HEK293 (cell line): ENCODE measurements at regions not wholly inside any gene's neighbourhood (a gene's known extent, or its start where the extent isn't known, plus 50 kb on each side); places are given as distances from the start of the nearest gene placed in this dataset.

Experiments used
- CTCF ChIA-PET: fragments of 350-600 bp; formaldehyde crosslinking; extraction: SDS; loops from one replicate; lab custom pipeline; 2021; ENCODE audit warnings: antibody characterized with exemption; lab: Yijun Ruan, JAX
- POLR2A ChIA-PET: fragments of 300-600 bp; formaldehyde crosslinking; extraction: SDS; loops from one replicate; lab custom pipeline; 2020; ENCODE audit warnings: antibody characterized with exemption, inconsistent platforms; lab: Yijun Ruan, JAX
- H3K27ac ChIP-seq: fragments of 200-500 bp; sonication (Bioruptor generic); 2 replicates; pipeline ENCODE4 v1.5.1; 2014; ENCODE audit warnings: low read depth, low read length, control low read depth, inconsistent platforms; ENCODE audit errors: extremely low read depth
- H3K36me3 ChIP-seq, 2 experiments: fragments of 200-500 bp in 1 of 2; sonication (Bioruptor generic) in 1 of 2; 1 replicate in 1 of 2; 2 replicates in 1 of 2; pipeline ENCODE4 v1.5.1; 2014 to 2017; ENCODE audit warnings: inconsistent platforms in 2 of 2, low read length in 2 of 2; ENCODE audit not compliant: control insufficient read depth in 2 of 2, insufficient read depth in 1 of 2
- H3K4me1 ChIP-seq: fragments of 200-500 bp; sonication (Bioruptor generic); 2 replicates; pipeline ENCODE4 v1.5.1; 2014; ENCODE audit warnings: mild to moderate bottlenecking, low read length, inconsistent platforms; ENCODE audit not compliant: control insufficient read depth, insufficient read depth
- H3K4me3 ChIP-seq: 2 replicates; pipeline ENCODE4 v1.5.1; 2011; ENCODE audit warnings: low read depth, mild to moderate bottlenecking, control low read depth, low read length, moderate library complexity
- H3K9me3 ChIP-seq: fragments of 200-500 bp; sonication (Bioruptor generic); 2 replicates; pipeline ENCODE4 v1.5.1; 2014; ENCODE audit warnings: low read depth, low read length, inconsistent platforms; ENCODE audit not compliant: control insufficient read depth, insufficient read depth
- SCRT2 ChIP-seq: fragments of 450-650 bp; formaldehyde crosslinking; IDR thresholded peaks from 2 replicates; pipeline ENCODE4 v1.5.1; 2016; ENCODE audit warnings: missing biosample characterization, missing genetic modification characterization
- TCF7L2 ChIP-seq: IDR thresholded peaks from 2 replicates; pipeline ENCODE4 v1.6.1; 2011; ENCODE audit warnings: low read depth, mild to moderate bottlenecking, inconsistent platforms, low read length, moderate library complexity, borderline replicate concordance
- ZNF121 ChIP-seq: fragments of 450-650 bp; formaldehyde crosslinking; IDR thresholded peaks from 2 replicates; pipeline ENCODE4 v1.5.1; 2016; ENCODE audit warnings: missing biosample characterization, missing genetic modification characterization
- ZNF169 ChIP-seq: fragments of 450-650 bp; formaldehyde crosslinking; IDR thresholded peaks from 2 replicates; pipeline ENCODE4 v1.5.1; 2016; ENCODE audit warnings: missing biosample characterization, missing genetic modification characterization
- ZNF175 ChIP-seq: fragments of 450-650 bp; formaldehyde crosslinking; IDR thresholded peaks from 2 replicates; pipeline ENCODE4 v1.5.1; 2016; ENCODE audit warnings: missing biosample characterization, missing genetic modification characterization
- ZNF202 ChIP-seq: fragments of 450-650 bp; formaldehyde crosslinking; IDR thresholded peaks from 2 replicates; pipeline ENCODE4 v1.5.1; 2016; ENCODE audit warnings: missing biosample characterization, missing genetic modification characterization, borderline replicate concordance
- ZNF324 ChIP-seq: fragments of 450-650 bp; formaldehyde crosslinking; IDR thresholded peaks from 2 replicates; pipeline ENCODE4 v1.5.1; 2016; ENCODE audit warnings: missing biosample characterization, missing genetic modification characterization
- ZNF548 ChIP-seq: fragments of 450-650 bp; formaldehyde crosslinking; IDR thresholded peaks from 2 replicates; pipeline ENCODE4 v1.5.1; 2016; ENCODE audit warnings: missing biosample characterization, missing genetic modification characterization
- ZNF561 ChIP-seq: fragments of 450-650 bp; IDR thresholded peaks from 2 replicates; pipeline ENCODE4 v1.5.1; 2018; ENCODE audit warnings: missing biosample characterization, missing genetic modification characterization, borderline replicate concordance
- ZNF670 ChIP-seq: fragments of 450-650 bp; formaldehyde crosslinking; IDR thresholded peaks from 2 replicates; pipeline ENCODE4 v1.5.1; 2016; ENCODE audit warnings: missing biosample characterization, missing genetic modification characterization, low read depth
- ZNF830 ChIP-seq: fragments of 450-650 bp; IDR thresholded peaks from 2 replicates; pipeline ENCODE4 v1.5.0; 2018; ENCODE audit warnings: missing biosample characterization, missing genetic modification characterization, low read depth, mild to moderate bottlenecking, moderate library complexity
- TF ChIP-seq, protein P1 (sequence below): fragments of 450-650 bp; formaldehyde crosslinking; IDR thresholded peaks from 2 replicates; pipeline ENCODE4 v1.5.1; 2016; ENCODE audit warnings: missing biosample characterization, missing genetic modification characterization
- TF ChIP-seq, protein P2 (sequence below): fragments of 450-650 bp; formaldehyde crosslinking; IDR thresholded peaks from 2 replicates; pipeline ENCODE4 v1.5.1; 2016; ENCODE audit warnings: missing biosample characterization, missing genetic modification characterization
- TF ChIP-seq, protein P3 (sequence below): fragments of 450-650 bp; formaldehyde crosslinking; IDR thresholded peaks from 2 replicates; pipeline ENCODE4 v1.5.1; 2017; ENCODE audit warnings: missing biosample characterization, missing genetic modification characterization
- TF ChIP-seq, protein P4 (sequence below): fragments of 450-650 bp; formaldehyde crosslinking; IDR thresholded peaks from 2 replicates; pipeline ENCODE4 v1.5.1; 2017; ENCODE audit warnings: missing biosample characterization, missing genetic modification characterization
- TF ChIP-seq, protein P5 (sequence below): fragments of 450-650 bp; IDR thresholded peaks from 2 replicates; pipeline ENCODE4 v1.5.1; 2018; ENCODE audit warnings: missing biosample characterization, missing genetic modification characterization
- TF ChIP-seq, protein P6 (sequence below): fragments of 450-650 bp; formaldehyde crosslinking; IDR thresholded peaks from 2 replicates; pipeline ENCODE4 v1.5.1; 2017; ENCODE audit warnings: missing biosample characterization, missing genetic modification characterization
- TF ChIP-seq, protein P7 (sequence below): fragments of 450-650 bp; formaldehyde crosslinking; IDR thresholded peaks from 2 replicates; pipeline ENCODE4 v1.5.1; 2016; ENCODE audit warnings: missing biosample characterization, missing genetic modification characterization

DNA sequence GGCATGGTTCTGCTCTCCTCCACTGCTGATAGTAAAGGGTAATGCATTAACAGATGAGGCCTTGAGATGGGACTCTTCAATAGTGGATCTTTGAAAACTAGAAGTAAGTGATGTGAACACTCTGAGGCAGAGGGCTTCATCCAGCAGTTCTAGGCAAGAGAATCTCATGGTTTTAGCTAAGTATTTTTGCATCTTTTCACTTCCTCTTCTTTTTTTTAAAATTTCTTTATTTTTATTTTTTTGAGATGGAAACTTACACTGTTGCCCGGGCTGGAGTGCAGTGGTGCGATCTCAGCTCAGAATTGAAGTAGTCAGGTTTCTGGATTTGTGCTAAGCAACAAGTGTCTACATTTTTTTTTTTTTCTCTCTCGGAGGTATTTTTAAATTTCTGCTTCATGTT is 101.9 kb downstream of the MTRR start:
- Histone ChIP-seq H3K27ac (no peak overlapping the region), H3K9me3 (no peaks in the 10 kb centered on the region), H3K36me3 (no peaks in the 10 kb centered on the region), H3K4me3 (no peak overlapping the region), H3K4me1 (no peaks in the 10 kb centered on the region)
- POLR2A ChIA-PET: no interaction called here
- TF ChIP-seq SCRT2 (tag by site-specific recombination) (0 out of 2 replicates have a peak, but pooled peaks have one; percentile 31), ZNF670 (tag by site-specific recombination) (no peak)
- TF ChIP-seq, all 188 proteins: peak for 1
- CTCF ChIA-PET: interaction anchor here (0.6 kb wide), 2 partner anchors 16 to 621 kb away, joined by 3 to 5 read pairs; no protein-coding TSS in a partner anchor

DNA sequence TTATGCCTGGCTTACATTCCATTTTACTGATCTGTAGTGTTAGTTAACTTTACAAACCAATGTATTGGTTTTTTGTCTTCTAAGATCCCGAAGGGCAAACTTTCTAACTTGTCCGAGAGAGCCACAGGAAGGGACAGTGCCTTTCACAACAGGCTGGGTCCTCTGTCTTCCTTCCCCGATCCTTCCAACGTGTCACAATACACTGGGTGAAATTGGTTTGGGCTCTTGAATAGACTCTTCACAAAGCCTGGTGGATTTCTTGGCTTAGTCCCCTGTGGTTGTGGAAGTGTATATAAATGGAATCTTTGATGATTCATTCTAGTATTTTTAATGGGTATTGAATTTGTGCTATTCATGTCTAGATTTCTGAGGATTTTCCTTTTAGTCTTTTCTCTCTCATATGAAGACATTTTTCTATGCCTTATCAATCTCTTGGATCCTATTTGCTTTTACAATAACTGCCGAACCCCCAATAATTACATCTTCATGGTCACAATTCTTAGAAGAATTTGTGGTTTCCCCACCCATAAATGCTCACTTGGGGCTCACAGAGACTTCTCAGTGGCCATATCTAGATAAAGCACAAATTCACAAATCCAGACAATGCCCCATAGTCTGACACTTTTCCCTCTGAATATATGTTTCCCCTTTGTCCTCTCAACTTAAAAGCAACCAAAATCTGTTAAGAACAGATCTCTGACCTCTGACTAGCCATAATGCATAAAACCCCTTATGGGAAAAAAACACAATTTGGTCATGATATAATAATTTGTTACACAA is 107.7 kb downstream of the MTRR start:
- H3K4me1 ChIP-seq: no peaks in the 10 kb centered on the region
- no peaks in the 10 kb centered on the region for H3K9me3 ChIP-seq
- H3K36me3 ChIP-seq: no peaks in the 10 kb centered on the region
- H3K4me3 ChIP-seq: no peak overlapping the region
- ChIA-PET POLR2A (no interaction called here), CTCF (no interaction called here)
- H3K27ac ChIP-seq: no peak overlapping the region
- TF ChIP-seq, protein P1, sequence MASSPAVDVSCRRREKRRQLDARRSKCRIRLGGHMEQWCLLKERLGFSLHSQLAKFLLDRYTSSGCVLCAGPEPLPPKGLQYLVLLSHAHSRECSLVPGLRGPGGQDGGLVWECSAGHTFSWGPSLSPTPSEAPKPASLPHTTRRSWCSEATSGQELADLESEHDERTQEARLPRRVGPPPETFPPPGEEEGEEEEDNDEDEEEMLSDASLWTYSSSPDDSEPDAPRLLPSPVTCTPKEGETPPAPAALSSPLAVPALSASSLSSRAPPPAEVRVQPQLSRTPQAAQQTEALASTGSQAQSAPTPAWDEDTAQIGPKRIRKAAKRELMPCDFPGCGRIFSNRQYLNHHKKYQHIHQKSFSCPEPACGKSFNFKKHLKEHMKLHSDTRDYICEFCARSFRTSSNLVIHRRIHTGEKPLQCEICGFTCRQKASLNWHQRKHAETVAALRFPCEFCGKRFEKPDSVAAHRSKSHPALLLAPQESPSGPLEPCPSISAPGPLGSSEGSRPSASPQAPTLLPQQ (tag by site-specific recombination): no peak
- TF ChIP-seq, protein P2, sequence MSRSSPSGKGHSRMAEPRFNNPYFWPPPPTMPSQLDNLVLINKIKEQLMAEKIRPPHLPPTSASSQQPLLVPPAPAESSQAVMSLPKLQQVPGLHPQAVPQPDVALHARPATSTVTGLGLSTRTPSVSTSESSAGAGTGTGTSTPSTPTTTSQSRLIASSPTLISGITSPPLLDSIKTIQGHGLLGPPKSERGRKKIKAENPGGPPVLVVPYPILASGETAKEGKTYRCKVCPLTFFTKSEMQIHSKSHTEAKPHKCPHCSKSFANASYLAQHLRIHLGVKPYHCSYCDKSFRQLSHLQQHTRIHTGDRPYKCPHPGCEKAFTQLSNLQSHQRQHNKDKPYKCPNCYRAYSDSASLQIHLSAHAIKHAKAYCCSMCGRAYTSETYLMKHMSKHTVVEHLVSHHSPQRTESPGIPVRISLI (tag by site-specific recombination): no peak

DNA sequence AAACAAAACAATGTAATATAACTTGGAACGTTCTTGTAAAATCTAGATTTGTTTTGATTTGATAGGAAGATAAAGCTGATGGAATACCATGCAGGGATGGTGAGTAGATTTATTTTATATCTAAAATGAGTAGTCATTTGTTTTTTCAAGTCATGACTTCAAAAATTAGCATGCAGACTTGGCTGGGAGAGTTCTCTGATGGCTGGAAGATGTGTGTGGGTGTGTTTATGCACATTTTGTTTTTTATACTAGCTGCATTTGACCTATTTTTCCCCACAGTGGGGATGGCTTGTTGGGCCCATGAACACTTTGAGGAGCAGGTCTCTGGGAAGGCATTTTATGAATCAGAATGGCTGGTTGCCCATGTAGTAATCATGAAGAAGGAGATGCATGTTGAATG is 109.2 kb downstream of the MTRR start:
- CTCF ChIA-PET: interaction anchor here (0.6 kb wide), 1 partner anchor 496 kb away, joined by 3 read pairs; no protein-coding TSS in a partner anchor
- Histone ChIP-seq H3K4me1 (no peaks in the 10 kb centered on the region), H3K36me3 (no peaks in the 10 kb centered on the region), H3K27ac (no peak overlapping the region), H3K4me3 (no peak overlapping the region), H3K9me3 (no peaks in the 10 kb centered on the region)
- POLR2A ChIA-PET: no interaction called here
- TF ChIP-seq ZNF830 (tag by site-specific recombination) (no peak), ZNF202 (tag by site-specific recombination) (no peak), ZNF548 (tag by site-specific recombination) (no peak), ZNF324 (tag by site-specific recombination) (no peak), ZNF561 (no peak), ZNF121 (tag by site-specific recombination) (no peak), ZNF175 (no peak), TCF7L2 (no peak), ZNF169 (tag by site-specific recombination) (no peak)
- TF ChIP-seq, protein P3, sequence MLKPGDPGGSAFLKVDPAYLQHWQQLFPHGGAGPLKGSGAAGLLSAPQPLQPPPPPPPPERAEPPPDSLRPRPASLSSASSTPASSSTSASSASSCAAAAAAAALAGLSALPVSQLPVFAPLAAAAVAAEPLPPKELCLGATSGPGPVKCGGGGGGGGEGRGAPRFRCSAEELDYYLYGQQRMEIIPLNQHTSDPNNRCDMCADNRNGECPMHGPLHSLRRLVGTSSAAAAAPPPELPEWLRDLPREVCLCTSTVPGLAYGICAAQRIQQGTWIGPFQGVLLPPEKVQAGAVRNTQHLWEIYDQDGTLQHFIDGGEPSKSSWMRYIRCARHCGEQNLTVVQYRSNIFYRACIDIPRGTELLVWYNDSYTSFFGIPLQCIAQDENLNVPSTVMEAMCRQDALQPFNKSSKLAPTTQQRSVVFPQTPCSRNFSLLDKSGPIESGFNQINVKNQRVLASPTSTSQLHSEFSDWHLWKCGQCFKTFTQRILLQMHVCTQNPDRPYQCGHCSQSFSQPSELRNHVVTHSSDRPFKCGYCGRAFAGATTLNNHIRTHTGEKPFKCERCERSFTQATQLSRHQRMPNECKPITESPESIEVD (tag by site-specific recombination): no peak
- TF ChIP-seq, protein P4, sequence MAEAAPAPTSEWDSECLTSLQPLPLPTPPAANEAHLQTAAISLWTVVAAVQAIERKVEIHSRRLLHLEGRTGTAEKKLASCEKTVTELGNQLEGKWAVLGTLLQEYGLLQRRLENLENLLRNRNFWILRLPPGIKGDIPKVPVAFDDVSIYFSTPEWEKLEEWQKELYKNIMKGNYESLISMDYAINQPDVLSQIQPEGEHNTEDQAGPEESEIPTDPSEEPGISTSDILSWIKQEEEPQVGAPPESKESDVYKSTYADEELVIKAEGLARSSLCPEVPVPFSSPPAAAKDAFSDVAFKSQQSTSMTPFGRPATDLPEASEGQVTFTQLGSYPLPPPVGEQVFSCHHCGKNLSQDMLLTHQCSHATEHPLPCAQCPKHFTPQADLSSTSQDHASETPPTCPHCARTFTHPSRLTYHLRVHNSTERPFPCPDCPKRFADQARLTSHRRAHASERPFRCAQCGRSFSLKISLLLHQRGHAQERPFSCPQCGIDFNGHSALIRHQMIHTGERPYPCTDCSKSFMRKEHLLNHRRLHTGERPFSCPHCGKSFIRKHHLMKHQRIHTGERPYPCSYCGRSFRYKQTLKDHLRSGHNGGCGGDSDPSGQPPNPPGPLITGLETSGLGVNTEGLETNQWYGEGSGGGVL (tag by site-specific recombination): no peak
- TF ChIP-seq, protein P5, sequence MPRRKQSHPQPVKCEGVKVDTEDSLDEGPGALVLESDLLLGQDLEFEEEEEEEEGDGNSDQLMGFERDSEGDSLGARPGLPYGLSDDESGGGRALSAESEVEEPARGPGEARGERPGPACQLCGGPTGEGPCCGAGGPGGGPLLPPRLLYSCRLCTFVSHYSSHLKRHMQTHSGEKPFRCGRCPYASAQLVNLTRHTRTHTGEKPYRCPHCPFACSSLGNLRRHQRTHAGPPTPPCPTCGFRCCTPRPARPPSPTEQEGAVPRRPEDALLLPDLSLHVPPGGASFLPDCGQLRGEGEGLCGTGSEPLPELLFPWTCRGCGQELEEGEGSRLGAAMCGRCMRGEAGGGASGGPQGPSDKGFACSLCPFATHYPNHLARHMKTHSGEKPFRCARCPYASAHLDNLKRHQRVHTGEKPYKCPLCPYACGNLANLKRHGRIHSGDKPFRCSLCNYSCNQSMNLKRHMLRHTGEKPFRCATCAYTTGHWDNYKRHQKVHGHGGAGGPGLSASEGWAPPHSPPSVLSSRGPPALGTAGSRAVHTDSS (tag by site-specific recombination): no peak
- TF ChIP-seq, protein P6, sequence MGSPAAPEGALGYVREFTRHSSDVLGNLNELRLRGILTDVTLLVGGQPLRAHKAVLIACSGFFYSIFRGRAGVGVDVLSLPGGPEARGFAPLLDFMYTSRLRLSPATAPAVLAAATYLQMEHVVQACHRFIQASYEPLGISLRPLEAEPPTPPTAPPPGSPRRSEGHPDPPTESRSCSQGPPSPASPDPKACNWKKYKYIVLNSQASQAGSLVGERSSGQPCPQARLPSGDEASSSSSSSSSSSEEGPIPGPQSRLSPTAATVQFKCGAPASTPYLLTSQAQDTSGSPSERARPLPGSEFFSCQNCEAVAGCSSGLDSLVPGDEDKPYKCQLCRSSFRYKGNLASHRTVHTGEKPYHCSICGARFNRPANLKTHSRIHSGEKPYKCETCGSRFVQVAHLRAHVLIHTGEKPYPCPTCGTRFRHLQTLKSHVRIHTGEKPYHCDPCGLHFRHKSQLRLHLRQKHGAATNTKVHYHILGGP (tag by site-specific recombination): no peak
- TF ChIP-seq, protein P7, sequence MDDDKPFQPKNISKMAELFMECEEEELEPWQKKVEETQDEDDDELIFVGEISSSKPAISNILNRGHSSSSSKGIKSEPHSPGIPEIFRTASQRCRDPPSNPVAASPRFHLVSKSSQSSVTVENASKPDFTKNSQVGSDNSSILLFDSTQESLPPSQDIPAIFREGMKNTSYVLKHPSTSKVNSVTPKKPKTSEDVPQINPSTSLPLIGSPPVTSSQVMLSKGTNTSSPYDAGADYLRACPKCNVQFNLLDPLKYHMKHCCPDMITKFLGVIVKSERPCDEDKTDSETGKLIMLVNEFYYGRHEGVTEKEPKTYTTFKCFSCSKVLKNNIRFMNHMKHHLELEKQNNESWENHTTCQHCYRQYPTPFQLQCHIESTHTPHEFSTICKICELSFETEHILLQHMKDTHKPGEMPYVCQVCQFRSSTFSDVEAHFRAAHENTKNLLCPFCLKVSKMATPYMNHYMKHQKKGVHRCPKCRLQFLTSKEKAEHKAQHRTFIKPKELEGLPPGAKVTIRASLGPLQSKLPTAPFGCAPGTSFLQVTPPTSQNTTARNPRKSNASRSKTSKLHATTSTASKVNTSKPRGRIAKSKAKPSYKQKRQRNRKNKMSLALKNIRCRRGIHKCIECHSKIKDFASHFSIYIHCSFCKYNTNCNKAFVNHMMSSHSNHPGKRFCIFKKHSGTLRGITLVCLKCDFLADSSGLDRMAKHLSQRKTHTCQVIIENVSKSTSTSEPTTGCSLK (tag by site-specific recombination): no peak
